HG03460 (cell line): ENCODE measurements at regions not wholly inside any gene's neighbourhood (a gene's known extent, or its start where the extent isn't known, plus 50 kb on each side); places are given as distances from the start of the nearest gene placed in this dataset.

Source experiments
- ATAC-seq: cut with Tn5 transposase; IDR thresholded peaks from one replicate; pipeline ENCODE4 v1.9.1; 2021; ENCODE audit not compliant: unreplicated experiment

DNA sequence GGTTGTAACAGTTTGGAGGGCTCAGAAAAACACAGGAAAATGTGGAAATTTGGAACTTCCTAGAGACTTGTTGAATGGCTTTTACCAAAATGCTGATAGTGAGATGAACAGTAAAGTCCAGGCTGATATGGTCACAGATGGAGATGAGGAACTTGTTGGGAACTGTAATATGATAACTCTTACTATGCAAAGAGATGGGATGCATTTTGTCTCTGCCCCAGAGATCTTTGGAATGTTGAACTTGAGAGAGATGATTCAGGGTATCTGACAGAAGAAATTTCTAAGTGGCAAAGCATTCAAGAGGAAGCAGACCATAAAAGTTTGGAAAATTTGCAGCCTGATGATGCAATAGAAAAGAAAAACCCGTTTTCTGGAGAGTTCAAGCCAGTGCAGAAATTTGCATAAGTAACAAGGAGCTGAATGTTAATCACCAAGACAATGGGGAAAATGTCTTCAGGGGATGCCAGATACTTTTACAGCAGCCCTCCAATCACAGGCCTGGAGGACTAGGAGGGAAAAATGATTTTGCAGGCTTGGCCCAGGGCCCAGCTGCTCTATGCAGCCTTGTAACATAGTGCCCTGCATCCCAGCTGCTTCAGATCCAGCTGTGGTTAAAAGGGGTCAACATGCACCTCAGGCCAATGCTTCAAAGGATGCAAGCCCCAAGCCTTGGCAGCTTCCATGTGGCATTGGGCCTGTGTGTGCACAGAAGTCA, 572.7 kb upstream of the ATP2B1 start:
- ATAC-seq = no peak

DNA sequence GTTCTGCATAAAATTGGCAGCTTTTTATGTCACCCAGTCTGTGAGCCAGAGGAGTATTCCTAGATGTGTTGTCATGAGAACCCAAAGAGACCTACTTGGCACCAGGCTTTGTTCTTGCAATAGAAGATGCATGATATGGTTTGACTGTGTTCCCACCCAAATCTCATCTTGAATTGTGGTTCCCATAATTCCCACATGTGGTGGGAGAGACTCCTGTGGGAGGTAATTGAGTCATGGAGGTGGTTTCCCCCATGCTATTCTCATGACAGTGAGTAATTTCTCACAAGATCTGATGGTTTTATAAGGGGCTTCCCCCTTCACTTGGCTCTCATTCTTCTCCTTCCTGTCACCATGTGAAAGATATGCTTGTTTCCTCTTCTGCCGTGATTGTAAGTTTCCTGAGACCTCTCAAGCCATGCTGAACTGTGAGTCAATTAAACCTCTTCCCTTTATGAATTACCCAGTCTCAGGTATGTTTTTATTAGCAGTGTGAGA, 572.0 kb upstream of the ATP2B1 start:
- ATAC-seq = peak; percentile 76

DNA sequence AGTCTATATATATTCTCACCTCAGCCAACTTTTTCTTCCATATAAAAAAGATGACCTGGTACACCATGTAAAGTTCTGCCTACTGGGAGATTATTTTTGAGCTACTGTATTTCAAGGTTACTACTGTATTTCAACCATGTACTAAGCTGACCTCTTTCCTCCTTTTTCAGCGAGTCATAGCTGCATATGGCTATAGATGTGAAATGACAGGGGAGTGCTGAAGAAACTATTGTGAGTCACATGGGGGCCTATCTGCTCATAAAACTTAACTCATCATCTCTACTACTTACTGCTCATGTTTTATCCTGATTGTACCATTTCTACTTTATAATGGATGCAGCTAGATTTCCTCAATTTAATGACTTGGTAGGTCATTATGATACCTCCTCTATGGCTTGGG, 571.4 kb upstream of the ATP2B1 start:
- ATAC-seq = no peak

DNA sequence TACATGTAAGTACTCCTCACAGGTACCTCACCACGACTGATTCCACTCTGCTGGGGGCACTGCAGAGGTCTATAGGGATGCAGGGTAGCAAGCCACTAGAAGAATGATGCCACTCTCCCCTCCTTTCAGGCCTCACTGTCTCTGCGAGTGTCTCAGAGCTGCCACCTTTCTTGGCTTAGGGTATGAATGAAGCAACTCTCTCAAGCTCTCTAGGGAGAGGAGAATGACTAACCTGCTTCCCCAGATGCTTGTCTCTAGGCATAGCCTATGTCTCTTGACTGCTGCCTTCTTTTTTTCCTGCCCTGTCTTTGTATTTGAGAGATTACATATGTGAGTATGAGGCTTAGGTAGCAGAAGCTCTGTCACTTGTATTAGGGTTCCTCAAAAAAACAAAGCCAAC, 566.5 kb upstream of the ATP2B1 start:
- ATAC-seq = peak; percentile 26

DNA sequence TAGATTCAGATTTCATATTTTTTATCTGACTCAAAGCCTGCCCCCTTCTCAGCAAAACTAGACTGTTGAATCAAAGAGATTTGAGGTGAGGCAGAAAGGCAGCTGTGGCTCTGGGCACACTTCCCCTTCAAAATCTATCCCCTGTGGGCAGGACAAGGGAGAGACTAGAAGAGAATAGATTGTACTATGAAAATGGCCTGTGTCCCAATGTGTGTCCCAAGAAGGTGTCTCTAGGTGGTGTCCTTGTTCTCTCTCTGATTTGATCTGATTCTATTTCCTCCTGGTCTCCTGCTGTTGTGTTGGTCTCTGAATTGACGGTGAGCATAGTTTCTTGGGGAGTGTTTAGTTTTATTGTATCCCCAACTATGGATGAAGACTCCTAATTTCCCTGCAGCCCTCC, 565.8 kb upstream of the ATP2B1 start:
- ATAC-seq = peak; percentile 54

DNA sequence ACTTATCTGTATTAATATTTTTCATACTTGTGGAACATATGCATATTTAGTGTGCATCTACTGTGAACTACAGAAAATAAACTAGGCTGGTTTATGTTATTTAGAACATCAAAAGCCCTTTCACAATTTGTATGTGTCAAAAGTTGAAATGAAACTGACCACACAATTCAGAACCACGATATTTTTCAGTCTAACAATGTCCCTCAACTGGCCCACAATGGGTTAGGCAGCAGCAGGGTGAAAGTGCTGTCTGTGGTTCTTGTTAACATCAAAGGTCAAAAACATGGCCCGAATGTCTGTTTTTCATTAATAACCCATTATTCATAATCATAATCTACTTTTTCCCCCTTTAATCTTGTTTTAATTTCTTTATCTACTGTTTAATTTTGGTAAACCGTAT, 559.9 kb upstream of the ATP2B1 start:
- ATAC-seq = no peak

DNA sequence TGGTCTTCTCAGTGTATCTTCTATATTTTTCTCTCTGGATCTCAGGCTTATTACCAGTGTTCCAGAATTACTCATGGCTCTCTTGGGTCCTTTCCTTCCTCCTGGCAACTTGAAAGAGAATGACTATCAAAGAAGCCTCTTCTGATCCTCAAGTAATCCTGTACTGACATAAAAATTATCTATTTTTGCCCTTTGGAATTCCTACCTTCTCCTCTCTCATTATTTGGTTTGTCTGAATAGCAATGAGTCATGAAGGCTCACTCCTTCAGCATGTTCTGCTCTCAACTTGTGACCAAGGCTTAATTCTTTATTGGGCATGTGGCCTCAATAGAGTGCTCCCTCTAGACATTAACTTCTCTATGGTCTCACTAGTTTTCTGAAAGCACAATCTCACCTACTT, 553.6 kb upstream of the ATP2B1 start:
- ATAC-seq = no peak

DNA sequence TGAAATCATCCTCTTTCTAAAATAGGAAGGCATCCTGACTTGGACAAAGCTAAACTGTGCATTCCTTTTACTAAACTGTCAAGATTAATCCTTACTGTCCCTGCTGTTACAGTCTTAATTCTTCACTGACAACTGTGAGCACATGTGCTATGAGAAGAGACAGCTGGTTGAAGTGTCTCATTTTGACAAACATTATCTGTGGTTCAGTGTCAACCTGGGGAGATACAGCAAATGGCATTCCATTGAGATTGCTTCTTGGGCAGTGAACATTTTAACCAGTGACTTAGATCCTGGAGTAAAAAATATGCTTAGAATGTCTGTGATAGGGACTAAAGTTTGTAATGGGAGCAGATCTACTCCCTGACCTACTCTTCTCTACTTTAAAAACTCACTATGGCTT, 552.6 kb upstream of the ATP2B1 start:
- ATAC-seq = no peak

DNA sequence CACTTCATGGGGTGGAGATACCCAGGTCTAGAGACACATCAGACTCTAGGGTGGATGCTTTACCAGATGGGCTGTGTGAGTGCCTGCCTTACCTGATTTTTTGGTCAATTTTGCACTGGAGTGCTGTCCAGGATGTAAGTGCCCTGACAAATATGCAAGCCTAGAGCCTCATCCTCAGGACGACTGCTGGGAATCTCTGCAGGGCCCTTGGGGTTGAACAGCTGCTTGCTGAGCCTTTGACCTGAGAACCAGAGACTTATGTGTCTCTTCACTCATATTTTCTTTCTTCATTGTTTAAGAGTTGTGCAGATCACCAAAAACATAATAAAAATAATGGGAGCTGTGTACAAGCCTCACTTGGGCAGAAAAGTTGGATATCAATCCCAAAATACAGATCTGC, 551.5 kb upstream of the ATP2B1 start:
- ATAC-seq = no peak

DNA sequence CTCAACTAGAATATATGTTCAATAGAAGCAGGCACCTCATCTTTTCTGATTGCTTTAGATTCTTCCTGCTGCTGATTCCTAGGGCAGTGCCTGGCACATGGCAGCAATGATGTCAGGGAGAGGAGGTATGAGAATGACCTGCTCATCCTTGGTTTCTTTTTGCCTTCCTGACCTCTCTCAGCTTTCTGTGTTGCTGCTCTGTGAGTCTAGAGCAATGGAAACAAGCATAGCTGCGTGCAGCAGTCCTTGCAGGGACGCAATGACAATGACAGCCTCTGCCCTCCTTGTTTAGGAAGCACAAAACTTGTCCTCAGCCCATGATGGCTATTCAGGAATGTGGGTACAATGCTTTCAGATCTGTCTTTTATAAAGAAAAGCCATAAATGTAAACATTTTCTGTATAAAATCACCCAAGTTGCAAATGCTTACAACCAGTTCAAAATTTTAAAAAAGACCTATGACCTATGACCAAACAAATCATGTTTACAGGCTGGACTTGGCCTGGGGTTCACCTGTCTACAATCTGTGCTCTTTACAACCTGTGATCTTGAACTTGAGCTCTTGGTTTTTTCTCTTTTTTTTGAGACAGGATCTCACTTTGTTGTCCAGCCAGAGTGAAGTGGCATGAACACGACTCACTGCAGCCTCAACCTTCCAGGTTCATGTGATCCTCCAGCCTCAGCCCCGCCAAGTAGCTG, 549.4 kb upstream of the ATP2B1 start:
- ATAC-seq = no peak

DNA sequence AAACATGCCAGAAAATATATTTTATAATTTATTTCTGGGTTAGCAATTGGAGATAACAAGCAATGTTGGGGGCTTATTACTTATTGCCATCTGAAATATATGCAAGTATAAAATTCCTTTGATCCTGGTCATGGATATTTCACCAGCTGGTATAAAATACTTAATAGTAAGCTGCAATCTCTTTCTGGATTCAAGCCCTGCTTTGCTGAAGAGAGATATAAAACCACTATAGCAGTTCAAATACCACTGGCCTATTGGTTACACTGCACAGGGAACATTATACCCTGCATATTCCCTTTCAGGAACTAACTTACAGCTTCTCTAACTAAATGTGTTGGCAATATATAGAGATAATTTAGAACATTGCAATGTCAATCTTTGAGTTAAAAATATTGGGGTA, 546.2 kb upstream of the ATP2B1 start:
- no peak for ATAC-seq

DNA sequence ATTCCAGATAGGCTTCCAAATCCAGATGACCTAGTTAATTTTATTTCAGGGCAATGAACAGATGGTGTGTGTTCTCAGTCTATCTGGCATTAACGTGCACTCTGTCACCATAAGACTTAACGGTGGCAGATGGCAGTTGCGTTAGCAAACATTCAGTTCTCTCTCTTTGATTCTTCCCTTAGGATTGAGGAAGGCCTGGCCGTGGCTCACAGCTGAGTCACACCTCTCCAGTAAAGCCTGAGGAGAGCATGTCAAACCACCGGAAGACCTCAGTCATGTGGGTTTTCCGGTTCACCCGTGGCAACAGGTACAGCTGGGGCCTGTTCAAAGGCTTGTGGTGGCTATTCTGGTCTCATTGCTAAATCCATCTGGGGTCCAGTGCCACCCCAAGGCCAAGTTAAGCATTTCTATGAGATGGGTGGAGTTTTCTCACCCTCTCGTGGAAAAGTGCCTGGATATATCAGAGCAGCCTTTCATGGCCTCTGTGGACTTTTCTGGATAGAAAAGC, 545.1 kb upstream of the ATP2B1 start:
- peak; percentile 99 for ATAC-seq

DNA sequence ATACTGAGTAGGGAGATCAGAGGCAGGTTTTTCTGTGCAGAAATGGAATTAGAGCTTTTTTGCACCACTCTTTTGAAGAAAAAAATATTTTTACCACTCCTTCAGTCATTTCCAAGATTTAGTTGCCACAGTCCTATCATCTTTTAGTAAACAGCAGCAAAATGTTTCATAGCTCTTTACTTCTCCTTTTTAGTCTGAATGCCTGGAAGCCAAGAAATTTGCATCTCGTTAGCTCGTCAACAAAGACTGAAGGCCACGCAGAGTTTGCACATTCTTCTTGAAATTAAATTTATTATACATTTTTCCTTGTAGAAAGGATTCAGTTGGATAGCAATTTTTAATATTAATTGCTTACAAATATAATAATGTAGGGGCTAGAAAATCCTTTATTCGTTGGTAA, 544.5 kb upstream of the ATP2B1 start:
- ATAC-seq = peak; percentile 34

DNA sequence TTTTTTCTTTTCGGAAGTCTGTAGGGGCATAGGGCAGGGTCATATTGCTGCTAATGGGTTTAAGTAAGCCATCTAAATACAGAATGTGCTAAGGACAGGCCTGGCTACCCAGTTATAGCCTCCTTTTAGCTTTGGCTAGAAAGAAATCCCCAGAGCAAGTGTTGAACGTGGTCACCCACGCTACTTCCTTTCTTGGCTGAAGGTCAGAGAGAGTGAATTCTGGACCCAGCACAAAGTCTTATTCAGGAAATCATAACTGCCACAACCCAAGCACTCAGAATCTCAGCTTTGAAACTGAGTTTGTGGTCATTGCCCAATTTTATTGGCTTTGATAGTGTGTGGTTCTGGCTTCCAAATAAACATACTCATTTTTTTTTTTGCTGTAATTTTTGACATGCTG, 542.1 kb upstream of the ATP2B1 start:
- ATAC-seq = no peak

DNA sequence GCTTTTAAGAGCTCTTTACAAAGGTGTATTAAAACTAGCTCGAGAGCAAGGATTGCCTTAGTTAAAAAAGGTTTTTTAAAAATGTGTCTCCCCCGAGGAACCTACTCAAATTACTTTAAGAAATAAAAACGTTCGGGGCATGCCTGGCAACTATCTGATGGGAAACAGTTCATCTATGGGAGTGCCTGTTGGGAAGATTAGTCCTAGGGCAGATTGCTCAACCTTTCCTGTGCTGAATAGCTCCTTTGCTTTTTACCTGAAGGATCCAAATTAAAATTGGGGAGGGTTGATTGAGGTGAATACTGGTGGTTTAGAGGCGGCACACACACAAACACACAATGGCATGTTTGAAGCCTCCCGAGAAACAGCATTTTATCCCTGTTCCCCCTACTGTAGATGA, 541.4 kb upstream of the ATP2B1 start:
- no peak for ATAC-seq

DNA sequence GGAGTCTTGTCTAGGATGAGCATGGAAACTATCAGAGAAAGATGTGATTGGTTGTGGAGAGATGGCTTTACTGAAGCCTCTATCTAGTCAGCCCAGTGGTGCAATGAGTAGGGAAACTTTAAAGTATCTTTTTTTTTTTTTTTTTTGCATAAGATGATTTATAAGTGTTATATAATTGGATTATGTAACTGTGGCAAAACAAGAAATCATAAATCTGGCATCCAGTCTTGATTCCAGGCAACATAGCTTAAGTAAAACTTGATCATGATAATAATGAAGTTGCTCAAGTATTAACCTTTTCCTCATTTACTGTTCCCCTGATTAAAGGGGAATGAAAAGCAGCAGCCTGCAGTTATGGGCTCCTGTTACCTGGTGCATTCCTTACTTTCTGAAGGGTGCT, 538.0 kb upstream of the ATP2B1 start:
- ATAC-seq = no peak

DNA sequence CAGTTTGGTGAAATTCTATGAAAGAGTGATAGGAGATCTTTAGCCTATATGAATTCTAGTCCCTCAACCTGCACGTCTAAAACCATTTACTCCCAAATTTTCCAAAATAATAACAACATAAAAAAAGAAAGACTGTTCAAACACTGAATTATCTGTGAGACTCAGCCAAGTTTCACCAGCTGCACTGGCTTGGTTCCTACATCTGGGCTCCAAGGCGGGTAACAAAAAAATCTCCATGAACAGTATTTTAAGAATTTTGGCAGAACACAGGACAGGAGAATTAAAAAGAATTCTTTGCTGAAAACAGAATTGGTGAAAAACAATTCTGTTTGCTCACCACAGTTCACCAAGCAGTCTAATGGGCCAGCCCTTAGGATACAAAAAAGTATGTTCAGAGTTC, 536.8 kb upstream of the ATP2B1 start:
- no peak for ATAC-seq

DNA sequence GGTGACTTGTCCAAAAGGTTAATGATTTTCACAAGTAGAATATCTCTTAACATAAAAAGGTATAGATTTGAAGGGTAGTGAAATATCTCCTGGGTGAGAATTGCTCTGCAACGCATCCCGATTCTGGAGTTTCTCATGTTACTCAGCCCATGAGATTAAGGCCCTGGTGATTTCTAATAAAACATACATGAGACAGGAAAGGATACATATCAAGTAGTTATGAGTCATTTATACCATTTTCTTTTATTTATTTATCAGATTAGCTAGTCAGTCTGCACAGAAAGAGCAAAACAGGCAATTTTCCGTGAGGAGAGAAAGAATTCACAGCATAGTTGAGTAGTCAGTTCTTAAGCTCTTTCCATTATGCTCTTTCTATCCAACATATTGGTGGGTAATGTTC, 535.6 kb upstream of the ATP2B1 start:
- no peak for ATAC-seq

DNA sequence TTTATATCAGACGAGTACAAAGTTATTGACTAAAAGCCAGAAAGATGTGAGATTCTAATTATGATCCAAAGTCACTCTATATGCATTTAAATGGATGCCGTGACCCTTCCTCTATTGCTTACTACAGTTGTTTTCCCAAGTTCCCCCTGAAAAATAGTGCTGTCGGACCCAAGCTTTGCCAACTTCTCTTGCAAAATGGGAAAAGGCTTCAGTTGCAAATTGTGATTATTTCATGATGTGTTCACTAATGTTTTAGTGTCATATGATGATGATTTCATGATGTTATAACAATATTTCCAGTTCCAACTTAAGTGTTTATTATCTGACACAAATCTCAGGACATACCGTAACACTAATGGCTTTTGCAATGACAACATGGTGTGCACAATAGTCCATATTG, 534.6 kb upstream of the ATP2B1 start:
- ATAC-seq = no peak

DNA sequence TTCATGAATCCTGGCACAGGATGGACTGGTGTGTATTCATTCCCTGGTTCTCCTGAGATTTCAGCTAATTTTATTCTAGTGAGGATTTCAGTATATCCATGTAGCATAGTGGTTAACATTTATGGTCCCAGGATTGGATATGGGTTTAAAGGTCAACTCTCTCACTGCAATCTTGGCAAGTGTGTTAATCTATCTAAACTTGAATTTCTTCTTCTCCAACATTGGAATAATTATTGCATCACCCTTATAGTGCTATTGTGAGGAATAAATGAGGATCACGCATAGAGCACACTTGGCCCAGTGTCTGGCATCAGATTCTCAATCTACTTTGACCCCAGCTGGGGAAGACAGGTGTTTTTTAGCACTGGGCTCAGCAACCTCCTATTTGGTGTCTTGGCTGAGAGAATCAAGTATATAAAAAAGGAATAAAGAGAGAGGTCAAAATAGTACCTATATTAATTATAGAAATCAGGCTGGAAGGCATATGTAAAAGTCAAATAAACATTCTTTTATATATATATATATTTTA, 531.2 kb upstream of the ATP2B1 start:
- no peak for ATAC-seq

DNA sequence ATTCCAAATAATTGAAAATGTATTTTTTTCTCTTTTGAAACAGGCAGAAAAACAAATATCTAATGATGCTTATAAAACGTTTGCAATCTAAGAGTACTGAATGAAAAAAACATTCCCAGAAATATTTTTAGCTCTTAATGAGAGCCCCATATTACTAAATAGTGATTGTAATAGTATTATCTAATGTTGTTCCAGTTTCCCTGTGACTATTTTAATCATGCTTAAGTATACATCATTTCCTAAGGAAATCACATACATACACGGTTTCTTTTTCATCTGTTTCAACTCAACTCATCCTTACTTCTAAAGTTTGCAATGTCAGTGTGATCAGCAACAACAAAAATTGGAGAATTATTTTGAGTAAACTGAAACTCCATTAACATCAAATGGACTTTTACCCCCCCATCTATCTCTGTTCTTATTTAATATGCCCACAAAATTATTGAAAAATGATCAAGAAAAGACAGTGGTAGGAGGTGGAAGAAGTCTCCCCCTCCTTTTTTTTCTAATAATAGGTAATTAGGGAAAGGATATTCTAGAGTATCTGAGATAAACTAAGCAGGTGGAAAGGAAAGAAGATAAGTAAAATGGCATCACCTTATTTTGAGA, 530.1 kb upstream of the ATP2B1 start:
- ATAC-seq = no peak

DNA sequence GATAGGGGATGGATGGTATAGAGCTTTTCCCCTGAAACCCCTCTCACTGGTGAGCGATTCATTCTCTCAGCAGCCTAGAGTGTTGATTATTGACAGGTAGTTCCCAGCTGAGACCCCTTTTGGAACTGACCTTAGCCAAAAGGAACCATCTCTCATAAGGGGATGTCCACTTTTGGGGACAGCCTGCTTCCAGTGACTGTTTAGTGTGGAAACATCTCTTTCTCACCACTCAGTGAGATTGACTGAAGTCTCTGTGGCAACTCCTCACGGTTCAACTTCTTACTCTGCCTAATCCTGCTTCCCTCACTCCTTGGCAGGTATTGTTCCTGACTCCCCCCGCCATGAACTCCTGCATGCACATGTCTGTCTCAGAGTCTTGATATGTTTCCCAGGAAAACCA, 529.2 kb upstream of the ATP2B1 start:
- ATAC-seq = no peak
